H9 (cell line): ENCODE measurements at regions not wholly inside any gene's neighbourhood (a gene's known extent, or its start where the extent isn't known, plus 50 kb on each side); places are given as distances from the start of the nearest gene placed in this dataset.

Experiments used
- DNase-seq: peaks from one replicate; pipeline ENCODE4 v3.0.0-alpha.2; 2017
- H2AFZ ChIP-seq: one replicate; pipeline ENCODE4 v1.6.1; 2013; ENCODE audit warnings: mild to moderate bottlenecking, low read length, control low read depth, moderate library complexity
- H2AK5ac ChIP-seq: 2 replicates; pipeline ENCODE4 v1.6.1; 2013; ENCODE audit warnings: low read length, control low read depth, mixed read lengths; ENCODE audit not compliant: insufficient read length
- H2BK120ac ChIP-seq: one replicate; pipeline ENCODE4 v1.6.1; 2013; ENCODE audit warnings: low read depth, mild to moderate bottlenecking, low read length, control low read depth, inconsistent platforms; ENCODE audit not compliant: poor library complexity, severe bottlenecking
- H2BK12ac ChIP-seq: 2 replicates; pipeline ENCODE4 v1.6.1; 2013; ENCODE audit warnings: low read length, control low read depth, mixed read lengths, low read depth; ENCODE audit not compliant: insufficient read length
- H2BK15ac ChIP-seq: 2 replicates; pipeline ENCODE4 v1.6.1; 2013; ENCODE audit warnings: low read depth, low read length, control low read depth
- H2BK20ac ChIP-seq: one replicate; pipeline ENCODE4 v1.6.1; 2013; ENCODE audit warnings: low read depth, mild to moderate bottlenecking, low read length, control low read depth, inconsistent platforms; ENCODE audit not compliant: poor library complexity, severe bottlenecking
- H2BK5ac ChIP-seq: 2 replicates; pipeline ENCODE4 v1.6.1; 2013; ENCODE audit warnings: low read length, control low read depth, mixed read lengths; ENCODE audit not compliant: insufficient read length
- H3K14ac ChIP-seq: 2 replicates; pipeline ENCODE4 v1.6.1; 2013; ENCODE audit warnings: low read length, control low read depth; ENCODE audit not compliant: insufficient read depth
- H3K18ac ChIP-seq: 2 replicates; pipeline ENCODE4 v1.6.1; 2013; ENCODE audit warnings: low read depth, mild to moderate bottlenecking, mixed read lengths, low read length, control low read depth; ENCODE audit not compliant: insufficient read length
- H3K23ac ChIP-seq: 2 replicates; pipeline ENCODE4 v1.6.1; 2013; ENCODE audit warnings: low read length, control low read depth, mixed read lengths, low read depth; ENCODE audit not compliant: insufficient read length
- H3K23me2 ChIP-seq: 2 replicates; pipeline ENCODE4 v1.6.1; 2013; ENCODE audit warnings: low read depth, mild to moderate bottlenecking, mixed read lengths, low read length, control low read depth; ENCODE audit not compliant: insufficient read length, poor library complexity, severe bottlenecking
- H3K27ac ChIP-seq: 2 replicates; pipeline ENCODE4 v1.5.1; 2013; ENCODE audit warnings: low read length, control low read depth, mixed read lengths, low read depth; ENCODE audit not compliant: insufficient read length
- H3K27me3 ChIP-seq: 2 replicates; pipeline ENCODE4 v1.6.1; 2013; ENCODE audit warnings: low read length, control low read depth, inconsistent platforms; ENCODE audit not compliant: insufficient read depth
- H3K4ac ChIP-seq: 2 replicates; pipeline ENCODE4 v1.6.1; 2013; ENCODE audit warnings: low read depth, mild to moderate bottlenecking, control low read depth, inconsistent platforms, low read length, moderate library complexity
- H3K4me1 ChIP-seq: 2 replicates; pipeline ENCODE4 v1.6.1; 2013; ENCODE audit warnings: low read length, control low read depth, inconsistent platforms; ENCODE audit not compliant: insufficient read depth
- H3K4me2 ChIP-seq: 2 replicates; pipeline ENCODE4 v1.6.1; 2013; ENCODE audit warnings: low read length, control low read depth, mixed read lengths; ENCODE audit not compliant: insufficient read length, insufficient read depth
- H3K56ac ChIP-seq: 2 replicates; pipeline ENCODE4 v1.6.1; 2013; ENCODE audit warnings: low read depth, mild to moderate bottlenecking, mixed read lengths, low read length, control low read depth; ENCODE audit not compliant: insufficient read length
- H3K79me1 ChIP-seq: 2 replicates; pipeline ENCODE4 v1.6.1; 2013; ENCODE audit warnings: low read depth, mild to moderate bottlenecking, moderate library complexity, low read length, control low read depth, inconsistent platforms; ENCODE audit not compliant: insufficient read depth, poor library complexity, severe bottlenecking
- H3K79me2 ChIP-seq: 2 replicates; pipeline ENCODE4 v1.6.1; 2013; ENCODE audit warnings: low read length, control low read depth, inconsistent platforms; ENCODE audit not compliant: insufficient read depth
- H3K9ac ChIP-seq: 2 replicates; pipeline ENCODE4 v1.6.1; 2013; ENCODE audit warnings: low read length, control low read depth, mixed read lengths; ENCODE audit not compliant: insufficient read length; ENCODE audit errors: extremely low read depth
- H3K9me3 ChIP-seq: one replicate; pipeline ENCODE4 v1.6.1; 2013; ENCODE audit warnings: low read depth, low read length, inconsistent platforms; ENCODE audit not compliant: control insufficient read depth
- H3T11ph ChIP-seq: one replicate; pipeline ENCODE4 v1.6.1; 2013; ENCODE audit warnings: mild to moderate bottlenecking, low read length, control low read depth, inconsistent platforms
- H4K20me1 ChIP-seq: one replicate; pipeline ENCODE4 v1.6.1; 2013; ENCODE audit not compliant: control insufficient read depth, insufficient read length, insufficient read depth
- H4K5ac ChIP-seq: 2 replicates; pipeline ENCODE4 v1.6.1; 2013; ENCODE audit warnings: low read depth, mild to moderate bottlenecking, mixed read lengths, low read length, control low read depth; ENCODE audit not compliant: insufficient read length
- H4K8ac ChIP-seq: replicated peaks from 2 replicates; pipeline ENCODE4 v1.6.1; 2013; ENCODE audit warnings: low read length, control low read depth, mixed read lengths, low read depth; ENCODE audit not compliant: insufficient read length
- H4K91ac ChIP-seq: 2 replicates; pipeline ENCODE4 v1.6.1; 2013; ENCODE audit warnings: low read depth, mild to moderate bottlenecking, moderate library complexity, mixed read lengths, low read length, control low read depth; ENCODE audit not compliant: insufficient read length
- H3K27ac Mint-ChIP-seq, 3 experiments: 2 replicates in 2 of 3; 3 replicates in 1 of 3; pipeline ENCODE4 v1.8.0; 2020 to 2021; ENCODE audit warnings: mixed read lengths in 3 of 3, mild to moderate bottlenecking in 1 of 3, moderate library complexity in 1 of 3
- H3K27me3 Mint-ChIP-seq: 2 replicates; pipeline ENCODE4 v1.8.0; 2021; ENCODE audit warnings: low read depth, mild to moderate bottlenecking, moderate library complexity, mixed read lengths
- H3K36me3 Mint-ChIP-seq, 3 experiments: 2 replicates in 2 of 3; 3 replicates in 1 of 3; pipeline ENCODE4 v1.8.0; 2020 to 2021; ENCODE audit warnings: low read depth in 3 of 3, mixed read lengths in 3 of 3; ENCODE audit not compliant: insufficient read depth in 1 of 3
- H3K4me1 Mint-ChIP-seq, 2 experiments: 2 replicates each; pipeline ENCODE4 v1.8.0; 2020; ENCODE audit warnings: mixed read lengths in 2 of 2
- H3K4me3 Mint-ChIP-seq, 2 experiments: 2 replicates in 1 of 2; 3 replicates in 1 of 2; pipeline ENCODE4 v1.8.0; 2020 to 2021; ENCODE audit warnings: mild to moderate bottlenecking in 2 of 2, mixed read lengths in 2 of 2, moderate library complexity in 1 of 2
- H3K9me3 Mint-ChIP-seq, 2 experiments: 2 replicates in 1 of 2; 3 replicates in 1 of 2; pipeline ENCODE4 v1.8.0; 2020; ENCODE audit warnings: mild to moderate bottlenecking in 2 of 2, mixed read lengths in 2 of 2, moderate library complexity in 1 of 2
- CTCF ChIP-seq: fragments of 200-600 bp; sonication (generic); conservative IDR thresholded peaks from 3 replicates; pipeline ENCODE4 v1.8.0; 2021; ENCODE audit warnings: antibody characterized with exemption, mild to moderate bottlenecking
- WGBS: extraction: QIAGEN DNeasy Blood & Tissue Kit; methylation state at CpG from one replicate; pipeline ENCODE4 v1.1.7; 2013; ENCODE audit warnings: missing lambda C conversion rate, low lambda C conversion rate, mixed read lengths; ENCODE audit not compliant: insufficient read length; ENCODE audit errors: extremely low coverage; 5-methylcytosine and 5-hydroxymethylcytosine counted together

GRCh38 chr17:14409292-14409691 is 108.4 kb downstream of the HS3ST3B1 start:
- Histone ChIP-seq H3K4ac (no peak overlapping the region), H3K56ac (no peak overlapping the region), H3K27me3 (no peaks in the 10 kb centered on the region), H2AK5ac (no peak overlapping the region), H3K23me2 (no peaks in the 10 kb centered on the region), H3K23ac (no peak overlapping the region), H4K91ac (no peak overlapping the region), H3K27ac (no peak overlapping the region), H3K14ac (no peak overlapping the region), H3K4me2 (no peak overlapping the region), H2BK120ac (no peak overlapping the region), H3K79me2 (no peaks in the 10 kb centered on the region; the same call in 1 of the 2 replicates), H2BK15ac (no peak overlapping the region), H2AFZ (no peak overlapping the region), H2BK5ac (no peak overlapping the region), H2BK12ac (no peak overlapping the region), H3K4me1 (no peaks in the 10 kb centered on the region), H3K9me3 (no peaks in the 10 kb centered on the region), H4K5ac (no peak overlapping the region), H3K18ac (no peak overlapping the region), H3K79me1 (no peaks in the 10 kb centered on the region), H4K20me1 (no peaks in the 10 kb centered on the region), H3T11ph (no peak overlapping the region), H2BK20ac (no peak overlapping the region), H3K9ac (no peak overlapping the region), H4K8ac (no peak overlapping the region)
- H3K27ac Mint-ChIP-seq, result no peak overlapping the region
- H3K9me3 Mint-ChIP-seq, result peaks cover 0 to 6% of the 10 kb centered on the region in 2 experiments; a peak in 1 of 5 replicates
- no CpG with 5 or more reads among the region's 1 CpG for WGBS
- H3K4me1 Mint-ChIP-seq, result peaks cover 3 to 4% of the 10 kb centered on the region in 2 experiments; a peak in 2 of 4 replicates
- peaks cover 0 to 5% (median 0%) of the 10 kb centered on the region in 3 experiments; a peak in 1 of 7 replicates for H3K36me3 Mint-ChIP-seq
- H3K27me3 Mint-ChIP-seq, result no peaks in the 10 kb centered on the region
- no peak for TF ChIP-seq CTCF
- no peak for DNase-seq
- H3K4me3 Mint-ChIP-seq, result no peak overlapping the region
